GM18502 (cell line): ENCODE measurements at regions not wholly inside any gene's neighbourhood (a gene's known extent, or its start where the extent isn't known, plus 50 kb on each side); places are given as distances from the start of the nearest gene placed in this dataset.
"Not testable (repeated sequence)": the region's sequence is repeated elsewhere in the genome, so short reads cannot be mapped to it uniquely, and the experiment has no call there.

Source experiments
- ATAC-seq: cut with Tn5 transposase; IDR thresholded peaks from one replicate; pipeline ENCODE4 v1.9.1; 2021; ENCODE audit warnings: mild to moderate bottlenecking; ENCODE audit not compliant: unreplicated experiment, poor library complexity

DNA sequence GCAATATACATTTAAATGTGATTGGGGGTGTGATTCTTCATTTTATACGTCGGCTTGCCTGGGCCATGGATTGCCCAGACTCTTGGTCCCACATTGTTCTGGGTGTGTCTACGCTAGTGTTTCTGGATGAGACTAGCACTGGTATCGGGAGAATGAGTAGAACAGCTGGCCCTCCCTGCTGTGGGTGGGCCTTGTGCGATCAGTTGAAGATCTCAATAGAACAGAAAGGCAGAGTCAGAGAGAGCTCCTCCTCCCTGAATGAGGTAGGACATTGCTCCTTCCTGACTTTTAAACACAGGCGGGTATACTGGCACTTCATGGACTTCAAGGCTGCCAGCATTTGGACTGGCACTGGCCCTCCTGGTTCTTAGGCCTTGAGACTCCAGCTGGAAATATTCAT, 603.0 kb downstream of the LIG4 start:
- ATAC-seq, result no peak

DNA sequence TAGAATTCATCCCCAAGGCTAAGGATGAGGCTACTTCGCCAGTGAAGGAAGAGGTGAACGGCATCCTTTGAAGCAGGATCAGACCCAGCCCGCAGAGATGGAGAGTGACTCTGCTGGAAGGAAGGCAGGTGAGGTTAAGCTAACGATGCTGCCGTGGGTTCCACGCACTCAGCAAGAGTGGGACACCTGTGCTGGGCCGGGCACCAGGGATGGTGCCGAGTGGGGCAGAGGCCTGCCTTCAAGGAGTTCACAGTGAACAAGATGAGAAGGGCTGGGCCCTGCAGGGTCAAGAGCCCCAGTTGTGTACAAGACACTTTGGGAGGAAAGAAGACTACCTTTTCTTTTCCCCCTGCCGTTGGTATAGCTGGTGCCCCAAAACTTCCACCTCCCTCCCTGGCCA, 606.6 kb downstream of the LIG4 start:
- ATAC-seq, result no peak

DNA sequence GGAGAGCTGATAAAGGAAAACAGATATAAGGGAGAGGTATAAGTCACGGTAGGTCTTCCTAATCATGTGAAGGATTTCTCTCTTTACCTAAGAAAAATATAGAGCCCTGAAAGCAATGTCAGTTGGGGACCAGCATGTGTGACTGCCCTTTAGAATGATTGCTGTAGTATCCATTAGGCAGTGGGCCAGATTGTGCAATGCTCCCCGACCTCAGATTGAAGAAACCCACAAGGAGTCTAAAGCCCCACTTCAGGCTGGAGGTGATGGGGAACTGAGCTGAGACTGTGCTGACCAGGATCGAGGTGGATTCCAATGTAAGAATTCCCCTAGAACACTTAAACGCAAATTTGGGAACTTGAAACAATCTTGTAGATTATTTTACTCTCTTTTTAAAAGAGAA, 614.4 kb downstream of the LIG4 start:
- ATAC-seq, result no peak

DNA sequence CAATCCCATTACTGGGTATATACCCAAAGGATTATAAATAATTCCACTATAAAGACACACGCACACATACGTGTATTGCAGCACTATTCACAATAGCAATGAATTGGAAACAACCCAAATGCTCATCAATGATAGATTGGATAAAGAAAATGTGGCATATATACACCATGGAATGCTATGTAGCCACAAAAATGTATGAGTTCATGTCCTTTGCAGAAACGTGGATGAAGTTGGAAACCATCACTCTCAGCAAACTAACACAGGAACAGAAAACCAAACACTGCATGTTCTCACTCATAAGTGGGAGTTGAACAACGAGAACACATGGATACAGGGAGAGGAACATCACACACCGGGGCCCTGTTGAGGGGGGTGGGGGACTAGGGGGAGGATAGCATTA, 619.0 kb downstream of the LIG4 start:
- not testable (repeated sequence) for ATAC-seq

DNA sequence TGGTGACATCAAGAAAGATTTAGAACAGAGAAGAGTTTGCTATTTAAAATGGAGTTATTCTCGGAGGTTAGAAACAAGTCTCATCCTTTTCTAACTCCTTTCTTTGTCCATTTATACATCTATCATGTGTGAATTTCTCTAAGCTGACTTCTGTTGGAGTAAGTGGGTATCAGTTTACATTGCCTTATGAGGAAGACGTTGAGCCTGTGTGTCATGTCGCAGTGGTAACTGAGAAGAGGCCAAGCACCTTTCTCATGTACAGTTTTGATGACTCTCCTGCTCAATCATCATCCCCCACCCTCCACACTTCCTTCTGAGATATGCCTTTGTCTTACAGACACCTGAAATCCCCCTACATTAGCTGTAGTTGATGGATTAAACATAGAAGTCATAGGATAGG, 624.8 kb downstream of the LIG4 start:
- ATAC-seq, result no peak

DNA sequence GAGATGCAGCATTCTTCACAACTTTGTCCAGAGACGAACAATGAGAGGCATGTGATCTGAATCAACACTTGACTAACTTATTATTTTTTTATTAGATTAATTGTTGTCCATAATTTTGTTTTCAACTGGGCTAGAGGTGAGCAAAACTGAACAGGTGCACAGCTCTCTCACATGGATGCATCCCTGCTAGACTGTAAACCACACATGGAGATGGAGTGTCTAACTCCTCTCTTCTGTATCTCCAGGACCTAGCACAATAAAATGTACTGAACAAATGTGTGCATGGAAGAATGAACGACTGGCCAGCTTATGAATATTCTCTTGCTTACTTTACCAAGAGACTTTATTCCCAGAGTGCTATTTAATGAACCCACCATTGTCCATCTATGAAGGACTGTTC, 627.7 kb downstream of the LIG4 start:
- ATAC-seq, result no peak

DNA sequence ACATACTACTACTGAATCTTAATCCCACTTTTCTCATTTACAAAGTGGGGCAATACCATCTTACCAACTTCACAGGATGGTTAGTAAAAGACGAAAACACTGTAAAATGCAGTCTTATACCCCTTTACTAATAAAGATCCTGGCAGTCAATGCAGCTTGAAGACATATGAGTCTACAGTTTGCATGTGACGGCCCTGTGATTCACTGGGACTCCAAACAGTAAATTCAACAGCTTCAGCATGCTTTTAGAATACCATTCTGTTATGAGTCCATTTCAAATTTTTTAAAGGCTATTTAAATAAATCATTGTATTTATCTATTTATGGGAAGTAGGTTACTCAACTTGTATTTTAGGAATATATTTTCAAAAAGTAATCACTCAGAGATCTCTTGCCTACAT, 629.1 kb downstream of the LIG4 start:
- ATAC-seq, result no peak

DNA sequence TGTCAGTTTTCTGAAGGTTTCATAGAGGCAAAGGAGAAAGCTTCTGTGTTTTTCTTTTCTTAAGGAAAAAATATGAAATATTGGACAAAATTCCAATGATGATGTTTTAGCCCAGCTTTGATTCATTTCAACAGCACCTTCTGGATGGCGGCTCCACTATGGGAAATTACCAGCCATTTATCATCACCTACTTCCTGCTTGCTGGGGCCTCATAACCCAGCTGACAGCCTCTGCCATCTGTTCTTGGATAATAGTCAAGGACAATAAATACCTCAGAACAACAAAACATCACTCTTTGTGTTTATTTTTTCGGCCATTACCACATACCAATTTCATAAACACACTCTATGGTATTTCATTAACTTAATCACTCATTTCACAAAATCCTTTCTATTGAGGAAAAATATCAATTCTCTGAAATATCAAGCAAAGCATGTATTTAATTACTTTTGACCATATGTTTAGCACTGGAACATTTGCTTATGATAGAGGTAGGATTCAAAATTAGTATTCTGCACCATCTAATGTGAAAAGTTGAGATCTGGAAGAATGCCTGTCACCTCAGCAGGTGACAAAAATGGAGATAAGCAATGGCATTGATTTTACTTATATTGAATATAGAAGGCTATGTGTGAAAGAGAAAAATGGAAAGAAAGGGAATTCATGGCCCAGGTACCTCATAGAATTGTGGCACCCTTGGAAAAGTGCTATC, 629.7 kb downstream of the LIG4 start:
- ATAC-seq, result no peak

DNA sequence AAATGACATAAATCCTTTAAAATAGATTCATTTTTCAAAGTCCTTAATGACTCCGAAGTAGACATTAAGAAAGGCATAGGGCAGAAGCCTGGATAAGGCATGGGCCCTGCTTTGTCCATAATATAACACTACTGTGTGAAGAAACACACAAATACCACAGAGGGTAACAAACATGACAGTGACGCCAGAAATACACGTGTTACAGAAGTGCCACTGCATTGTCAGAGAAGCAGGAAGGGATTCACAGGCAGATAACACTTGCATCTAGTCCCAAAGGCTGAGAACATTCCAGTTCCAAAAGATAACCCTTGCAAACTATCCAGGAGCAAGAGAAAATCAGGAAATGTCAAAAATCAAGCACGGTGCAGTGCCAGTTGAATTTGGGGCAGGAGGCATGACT, 633.2 kb downstream of the LIG4 start:
- no peak for ATAC-seq

DNA sequence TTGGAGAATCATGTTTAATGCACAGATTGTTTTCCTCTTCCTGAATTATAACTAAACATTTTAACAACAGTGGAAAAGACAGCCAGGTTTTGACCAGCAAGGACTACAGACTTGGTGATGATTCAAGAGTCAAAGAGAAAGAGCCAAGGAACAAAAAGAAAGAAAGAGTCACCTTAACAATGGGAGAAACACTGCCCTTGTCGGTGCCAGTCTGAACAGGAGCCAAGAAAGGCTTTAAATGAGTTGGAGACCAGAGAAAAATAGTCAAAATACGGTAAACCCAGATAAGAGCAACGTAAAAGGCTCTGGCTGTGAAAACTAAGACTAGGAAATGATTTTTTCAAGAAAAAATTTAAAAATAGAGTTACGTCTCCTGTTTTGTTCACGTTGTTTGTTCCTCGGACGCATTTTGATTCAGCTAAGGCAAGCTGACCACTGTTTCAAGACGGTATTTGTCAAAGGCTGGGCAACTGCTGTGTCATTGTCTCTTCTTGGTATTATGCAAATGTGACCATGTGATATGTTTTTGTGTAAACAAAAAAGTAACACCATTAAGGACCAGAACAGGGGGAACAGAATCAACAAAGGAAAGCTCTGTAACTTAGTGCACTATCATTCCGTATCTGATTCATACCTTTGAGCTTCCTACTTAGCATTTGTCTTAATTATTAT, 634.5 kb downstream of the LIG4 start:
- no peak for ATAC-seq

DNA sequence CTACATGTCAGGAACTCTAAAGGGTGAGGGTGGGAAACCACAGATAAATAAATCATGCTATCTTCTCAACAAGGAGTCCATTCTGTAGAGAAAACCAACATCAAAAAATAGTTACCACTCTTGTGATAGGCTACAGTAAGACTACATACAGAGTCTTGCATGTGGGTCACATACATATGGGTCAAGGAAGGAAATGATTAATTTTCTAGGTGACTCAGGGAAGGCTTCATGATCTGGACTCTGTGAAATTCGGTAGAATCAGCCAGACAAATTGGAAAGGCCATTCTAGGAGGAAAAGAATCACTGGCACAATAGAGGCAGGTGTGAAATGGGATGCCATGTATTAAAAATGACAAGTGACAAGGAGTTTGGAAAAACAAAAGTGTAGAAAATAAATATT, 638.9 kb downstream of the LIG4 start:
- ATAC-seq, result no peak

DNA sequence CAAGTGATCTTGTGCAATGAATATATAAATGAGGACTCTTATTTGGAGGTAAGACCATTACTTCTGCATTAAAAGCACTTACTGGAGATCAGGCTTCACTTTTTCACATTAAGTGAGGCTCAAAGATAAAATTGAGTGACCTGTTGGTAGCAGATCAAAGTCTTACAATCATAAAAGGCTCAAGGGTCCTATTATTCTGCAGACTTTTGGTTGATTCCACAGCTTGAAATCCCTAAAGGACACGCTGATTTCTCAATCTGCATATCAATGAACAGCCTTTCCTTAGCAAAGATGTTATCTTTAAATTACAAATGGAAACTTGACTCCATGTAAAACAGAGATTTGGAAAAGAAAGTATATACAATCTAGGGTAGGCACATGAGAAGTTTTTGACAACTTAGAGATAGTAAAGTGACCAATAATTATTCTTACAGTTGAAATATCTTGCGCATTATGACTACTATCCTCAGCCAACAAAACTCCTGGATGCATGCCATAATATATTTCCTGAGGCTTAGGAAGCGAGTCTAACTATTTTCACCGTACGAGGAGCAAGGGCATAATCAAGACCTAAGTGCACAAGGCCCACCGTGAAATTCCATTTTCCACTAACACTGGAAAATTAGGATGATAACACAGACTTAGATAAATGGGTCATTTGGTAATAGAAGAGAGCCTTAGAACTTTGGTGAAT, 640.7 kb downstream of the LIG4 start:
- ATAC-seq, result no peak

DNA sequence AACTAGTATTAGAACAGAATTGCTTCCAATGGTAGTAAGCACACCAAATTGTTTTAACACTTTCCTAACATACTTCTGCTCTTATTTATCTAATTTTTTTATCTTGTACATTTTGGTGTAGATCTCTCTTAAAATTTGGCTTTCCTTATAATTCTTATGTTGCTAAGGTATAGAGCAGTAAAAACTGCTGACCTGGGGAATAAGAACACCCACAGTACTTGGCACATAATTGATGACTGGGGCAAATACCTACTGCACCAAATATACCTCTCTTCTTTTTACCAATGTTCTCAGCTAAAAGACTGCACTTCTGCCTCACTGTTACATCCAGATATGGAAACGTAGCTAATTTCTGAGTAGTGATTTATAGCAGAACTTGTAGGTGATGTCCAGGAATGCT, 642.2 kb downstream of the LIG4 start:
- no peak for ATAC-seq

DNA sequence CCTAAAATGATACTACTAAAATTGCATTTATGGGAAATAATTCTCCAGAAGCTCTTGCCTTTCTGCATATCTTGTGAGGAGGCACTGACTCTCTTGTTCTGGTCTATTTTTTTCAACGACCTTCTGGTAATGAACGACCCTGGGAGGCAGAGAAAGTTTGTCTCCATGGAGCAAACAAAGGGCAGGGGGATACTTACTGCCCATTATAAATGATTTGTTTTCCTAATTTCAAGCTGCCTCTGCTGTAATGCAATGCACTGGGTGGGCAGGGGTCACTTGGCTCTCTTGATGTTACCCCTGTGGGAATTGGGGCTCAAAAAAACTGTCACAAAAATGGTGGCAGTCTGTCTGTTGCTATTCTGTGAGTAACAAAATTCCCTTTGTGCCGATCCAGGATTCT, 643.2 kb downstream of the LIG4 start:
- no peak for ATAC-seq

DNA sequence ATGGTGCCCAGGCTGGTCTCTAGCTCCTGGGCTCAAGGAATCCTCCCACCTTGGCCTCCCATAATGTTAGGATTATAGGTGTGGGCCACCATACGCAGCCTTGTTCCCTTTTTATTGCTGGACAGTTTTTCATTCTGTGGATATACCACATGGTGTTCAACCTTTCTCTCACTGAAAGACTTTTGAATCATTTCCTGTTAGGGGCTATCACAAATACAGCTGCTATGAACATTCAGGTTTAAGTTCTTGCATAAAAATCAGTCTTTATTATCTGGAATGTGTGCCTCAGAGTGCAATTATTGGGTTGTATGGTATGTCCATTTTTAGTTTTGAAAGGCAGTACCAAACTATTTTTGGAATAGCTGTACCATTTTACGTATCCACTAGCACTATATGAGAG, 647.2 kb downstream of the LIG4 start:
- ATAC-seq, result no peak

DNA sequence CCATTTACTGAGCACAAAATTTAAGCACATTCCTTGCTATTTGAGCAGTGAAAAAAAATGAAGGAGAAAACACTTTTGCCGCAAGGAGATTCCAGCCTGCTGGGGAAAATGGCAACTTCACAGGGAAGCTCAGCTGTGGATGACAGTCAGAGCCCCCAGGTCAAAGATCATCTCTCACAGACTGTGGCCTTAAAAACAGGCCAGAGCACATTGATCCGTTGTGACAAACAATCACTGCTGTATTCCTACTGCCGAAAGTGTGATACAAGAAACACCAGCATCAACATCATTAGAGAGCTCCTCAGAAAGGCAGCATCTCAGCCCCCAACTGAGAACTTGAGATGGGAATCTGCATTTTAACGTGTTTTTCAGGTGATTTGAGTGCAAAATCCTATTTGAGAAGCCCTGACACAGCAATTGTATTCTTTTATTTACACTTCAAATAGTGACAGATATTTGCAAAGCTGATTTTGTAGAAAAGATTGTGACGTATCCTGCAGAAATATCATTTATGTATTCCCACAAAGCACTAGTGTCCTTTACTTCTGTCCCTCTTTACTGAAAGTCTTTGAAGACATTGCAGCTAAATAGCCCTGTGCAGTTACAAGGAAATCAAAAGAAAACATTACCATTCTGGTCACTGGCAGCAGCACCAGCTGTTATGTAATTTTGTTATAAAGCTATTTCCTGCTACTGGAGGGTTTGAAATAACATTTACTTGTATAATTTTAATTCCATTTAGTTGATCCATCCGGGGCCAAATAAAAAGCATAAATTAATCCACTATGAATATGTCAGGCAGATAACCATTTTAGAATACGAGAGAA, 652.0 kb downstream of the LIG4 start:
- ATAC-seq, result no peak

DNA sequence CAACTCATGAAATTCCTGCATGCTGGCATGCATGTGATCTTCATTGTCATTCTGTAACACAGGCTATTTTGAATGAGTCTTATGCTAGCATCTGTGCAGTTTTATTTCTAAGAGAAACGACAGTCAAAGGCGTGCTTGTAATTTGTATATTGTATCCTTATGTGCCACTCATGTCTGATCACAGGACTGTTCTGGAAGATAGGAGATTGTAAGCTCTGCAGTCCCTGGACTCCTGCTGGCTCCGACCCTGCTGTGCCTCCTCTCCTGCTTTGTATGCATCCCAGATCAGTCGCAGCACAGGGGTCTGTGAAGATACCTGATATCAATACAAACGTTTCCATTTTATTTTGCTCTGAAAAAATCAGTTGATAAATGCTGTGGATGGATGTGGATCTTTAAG, 653.1 kb downstream of the LIG4 start:
- no peak for ATAC-seq

DNA sequence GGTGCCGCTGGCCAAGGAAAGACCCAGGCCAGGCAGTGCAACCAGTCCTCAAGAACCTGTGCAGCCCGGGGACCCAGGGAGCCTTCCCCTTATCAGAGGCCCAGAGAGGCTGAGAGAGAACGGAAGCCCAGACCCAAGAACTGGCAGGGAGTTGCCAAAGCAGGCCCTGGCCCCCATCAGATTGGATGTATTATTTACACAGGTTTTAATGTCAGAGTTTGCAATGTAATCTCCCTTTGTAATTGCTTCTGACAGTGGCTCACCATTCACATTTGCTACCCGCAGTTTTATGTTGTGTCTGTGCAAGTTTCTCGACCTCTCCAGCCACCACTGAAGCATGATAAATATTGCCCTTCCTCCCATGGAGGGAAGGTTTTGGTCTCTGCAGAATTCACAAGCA, 660.9 kb downstream of the LIG4 start:
- ATAC-seq, result no peak

DNA sequence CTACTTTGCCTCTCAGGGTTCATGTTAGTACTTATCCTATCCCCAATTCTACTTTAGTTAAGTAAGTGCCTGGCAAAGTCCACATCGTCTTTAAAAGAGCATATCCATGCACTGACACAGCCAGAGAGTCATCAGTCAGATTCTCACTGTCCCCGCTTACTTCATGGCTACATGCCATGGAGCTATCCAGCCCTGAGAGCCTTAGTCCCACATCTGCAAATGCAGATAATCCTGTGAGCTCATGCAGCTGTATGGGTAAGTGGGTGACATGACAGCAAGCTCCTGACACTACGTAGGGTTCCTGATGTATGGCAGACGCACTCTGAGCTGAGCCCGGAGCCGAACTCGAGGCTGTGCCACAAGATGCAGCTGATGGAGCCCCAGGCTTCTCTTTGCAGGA, 661.5 kb downstream of the LIG4 start:
- ATAC-seq, result no peak

DNA sequence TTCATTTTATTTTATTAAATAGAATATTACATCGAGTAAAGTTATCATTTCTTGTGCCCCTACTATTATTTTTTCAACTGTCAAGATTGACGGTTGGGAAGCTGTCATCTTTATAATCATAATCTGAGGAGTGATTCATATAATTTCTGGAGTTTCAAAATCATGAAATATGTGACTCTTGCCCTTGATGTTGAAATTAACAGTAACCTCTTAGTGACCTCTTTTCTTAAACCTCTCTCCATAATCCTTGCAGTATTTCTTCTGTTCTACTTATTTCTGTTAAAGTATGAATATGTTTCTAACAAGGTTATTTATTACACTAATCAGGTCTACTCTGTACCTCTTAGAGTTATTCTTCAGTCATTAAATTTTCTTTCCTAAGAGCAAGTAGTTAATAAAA, 663.8 kb downstream of the LIG4 start:
- no peak for ATAC-seq

DNA sequence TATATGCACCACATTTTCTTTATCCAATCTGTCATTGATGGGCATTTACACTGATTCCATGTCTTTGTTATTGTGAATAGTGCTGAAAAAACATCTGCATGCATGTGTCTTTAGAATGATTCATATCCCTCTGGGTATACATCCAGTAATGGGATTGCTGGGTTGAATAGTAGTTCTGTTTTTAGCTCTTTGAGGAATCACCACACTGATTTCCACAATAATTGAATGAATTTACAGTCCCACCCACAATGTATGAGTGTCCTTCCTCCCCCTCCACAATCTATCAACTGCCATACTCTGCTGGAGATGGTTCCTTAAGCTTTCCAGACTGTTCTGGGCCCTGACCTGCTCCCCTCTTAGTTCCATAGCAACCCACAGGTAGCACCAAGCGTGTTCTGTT, 667.0 kb downstream of the LIG4 start:
- ATAC-seq, result no peak
